Smooth muscle cell (in vitro differentiated cells): ENCODE measurements at regions not wholly inside any gene's neighbourhood (a gene's known extent, or its start where the extent isn't known, plus 50 kb on each side); places are given as distances from the start of the nearest gene placed in this dataset.

ENCODE experiments used
- DNase-seq: peaks from one replicate; lab custom pipeline; 2025; ENCODE audit not compliant: unreplicated experiment; lab: John Stamatoyannopoulos, UW
- H2AFZ ChIP-seq: fragments of 200-600 bp; sonication (generic); 2 replicates; pipeline ENCODE4 v1.6.0; 2016; ENCODE audit warnings: antibody characterized with exemption, low read depth, mild to moderate bottlenecking
- H3F3A ChIP-seq: fragments of 200-600 bp; sonication (generic); 2 replicates; pipeline ENCODE4 v1.6.0; 2017; ENCODE audit warnings: antibody characterized with exemption, low read depth
- H3K27ac ChIP-seq: fragments of 200-600 bp; sonication (generic); 2 replicates; pipeline ENCODE4 v1.5.1; 2016; ENCODE audit warnings: low read depth, mild to moderate bottlenecking
- H3K27me3 ChIP-seq: fragments of 200-600 bp; sonication (generic); 2 replicates; pipeline ENCODE4 v1.6.1; 2016; ENCODE audit warnings: low read depth, mild to moderate bottlenecking
- H3K36me3 ChIP-seq: fragments of 200-600 bp; sonication (generic); 2 replicates; pipeline ENCODE4 v1.5.1; 2016; ENCODE audit warnings: low read depth
- H3K4me1 ChIP-seq: fragments of 200-600 bp; sonication (generic); 2 replicates; pipeline ENCODE4 v1.5.1; 2016; ENCODE audit warnings: low read depth
- H3K4me2 ChIP-seq: fragments of 200-600 bp; sonication (generic); 2 replicates; pipeline ENCODE4 v1.6.0; 2016; ENCODE audit warnings: mild to moderate bottlenecking
- H3K4me3 ChIP-seq: fragments of 200-600 bp; sonication (generic); 2 replicates; pipeline ENCODE4 v1.5.1; 2016; ENCODE audit warnings: mild to moderate bottlenecking
- H3K79me2 ChIP-seq: fragments of 200-600 bp; sonication (generic); 2 replicates; pipeline ENCODE4 v1.6.0; 2016; ENCODE audit warnings: low read depth, mild to moderate bottlenecking
- H3K9ac ChIP-seq: fragments of 200-600 bp; sonication (generic); 2 replicates; pipeline ENCODE4 v1.6.0; 2016; ENCODE audit warnings: low read depth
- H3K9me3 ChIP-seq: fragments of 200-600 bp; sonication (generic); replicated peaks from 2 replicates; pipeline ENCODE4 v1.5.1; 2016; ENCODE audit warnings: low read depth
- H4K20me1 ChIP-seq: fragments of 200-600 bp; sonication (generic); 2 replicates; pipeline ENCODE4 v1.6.0; 2016; ENCODE audit warnings: low read depth
- WGBS: methylation state at CpG from one replicate; pipeline ENCODE4 v1.1.7; 2016; ENCODE audit warnings: low lambda C conversion rate; 5-methylcytosine and 5-hydroxymethylcytosine counted together
- TF ChIP-seq, protein P1 (sequence below): fragments of 200-600 bp; sonication (generic); IDR thresholded peaks from 2 replicates; pipeline ENCODE4 v1.5.1; 2017; ENCODE audit warnings: borderline replicate concordance, mild to moderate bottlenecking, antibody characterized with exemption; ENCODE audit not compliant: insufficient read depth, poor library complexity, severe bottlenecking

- Histone ChIP-seq H3K4me2 (no peak overlapping the region), H3K36me3 (no peaks in the 10 kb centered on the region), H3K4me3 (no peak overlapping the region), H4K20me1 (no peaks in the 10 kb centered on the region), H3F3A (no peaks in the 10 kb centered on the region), H3K9me3 (no peaks in the 10 kb centered on the region), H3K27ac (no peak overlapping the region), H2AFZ (no peak overlapping the region), H3K27me3 (no peaks in the 10 kb centered on the region), H3K4me1 (no peaks in the 10 kb centered on the region), H3K79me2 (no peaks in the 10 kb centered on the region), H3K9ac (no peak overlapping the region)
- no peak for DNase-seq
- TF ChIP-seq, protein P1, sequence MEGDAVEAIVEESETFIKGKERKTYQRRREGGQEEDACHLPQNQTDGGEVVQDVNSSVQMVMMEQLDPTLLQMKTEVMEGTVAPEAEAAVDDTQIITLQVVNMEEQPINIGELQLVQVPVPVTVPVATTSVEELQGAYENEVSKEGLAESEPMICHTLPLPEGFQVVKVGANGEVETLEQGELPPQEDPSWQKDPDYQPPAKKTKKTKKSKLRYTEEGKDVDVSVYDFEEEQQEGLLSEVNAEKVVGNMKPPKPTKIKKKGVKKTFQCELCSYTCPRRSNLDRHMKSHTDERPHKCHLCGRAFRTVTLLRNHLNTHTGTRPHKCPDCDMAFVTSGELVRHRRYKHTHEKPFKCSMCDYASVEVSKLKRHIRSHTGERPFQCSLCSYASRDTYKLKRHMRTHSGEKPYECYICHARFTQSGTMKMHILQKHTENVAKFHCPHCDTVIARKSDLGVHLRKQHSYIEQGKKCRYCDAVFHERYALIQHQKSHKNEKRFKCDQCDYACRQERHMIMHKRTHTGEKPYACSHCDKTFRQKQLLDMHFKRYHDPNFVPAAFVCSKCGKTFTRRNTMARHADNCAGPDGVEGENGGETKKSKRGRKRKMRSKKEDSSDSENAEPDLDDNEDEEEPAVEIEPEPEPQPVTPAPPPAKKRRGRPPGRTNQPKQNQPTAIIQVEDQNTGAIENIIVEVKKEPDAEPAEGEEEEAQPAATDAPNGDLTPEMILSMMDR: no peak
Measured at GRCh38 chr2:225140723-225141122, 98.5 kb upstream of the DOCK10 start.

DNA sequence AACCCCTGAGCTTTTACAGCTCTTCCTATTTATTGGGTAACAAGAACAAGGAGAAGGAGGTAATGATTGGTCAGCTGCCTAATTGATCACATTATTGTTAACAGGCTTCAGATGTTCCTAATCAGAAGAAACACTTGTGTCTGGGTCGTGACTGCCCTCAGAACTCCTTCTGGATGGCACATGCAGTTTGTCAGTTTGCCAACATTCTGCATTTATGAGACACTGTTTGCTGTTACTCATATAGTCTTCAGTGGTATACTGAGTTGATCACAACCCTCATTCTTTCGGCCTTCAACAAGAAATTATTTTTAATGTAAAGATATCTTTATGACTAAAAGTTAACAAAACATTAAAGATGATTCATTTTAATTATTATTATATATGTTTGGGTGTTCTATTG, 95.7 kb upstream of the DOCK10 start:
- H2AFZ ChIP-seq: no peak overlapping the region
- no peaks in the 10 kb centered on the region for H3F3A ChIP-seq
- 67% methylated on average over 2 of the region's 2 CpGs for WGBS
- no peaks in the 10 kb centered on the region for H3K9me3 ChIP-seq
- no peak overlapping the region for H3K27ac ChIP-seq
- H3K79me2 ChIP-seq: no peaks in the 10 kb centered on the region
- no peaks in the 10 kb centered on the region for H4K20me1 ChIP-seq
- TF ChIP-seq, protein P1: no peak
- DNase-seq: no peak
- H3K36me3 ChIP-seq: no peaks in the 10 kb centered on the region
- no peaks in the 10 kb centered on the region for H3K27me3 ChIP-seq
- no peak overlapping the region for H3K9ac ChIP-seq
- H3K4me1 ChIP-seq: no peaks in the 10 kb centered on the region
- no peak overlapping the region for H3K4me2 ChIP-seq
- H3K4me3 ChIP-seq: no peak overlapping the region

GRCh38 chr2:225136552-225136951, 94.3 kb upstream of the DOCK10 start:
- Histone ChIP-seq H2AFZ (no peak overlapping the region), H3K4me3 (no peak overlapping the region), H3K36me3 (no peaks in the 10 kb centered on the region), H4K20me1 (no peaks in the 10 kb centered on the region), H3K27ac (no peak overlapping the region), H3K9me3 (no peaks in the 10 kb centered on the region), H3K79me2 (no peaks in the 10 kb centered on the region), H3K4me1 (no peaks in the 10 kb centered on the region), H3F3A (no peaks in the 10 kb centered on the region), H3K9ac (no peak overlapping the region), H3K4me2 (no peak overlapping the region), H3K27me3 (no peaks in the 10 kb centered on the region)
- TF ChIP-seq, protein P1: no peak
- no peak for DNase-seq
- 82% methylated on average over 1 of the region's 1 CpG for WGBS

DNA sequence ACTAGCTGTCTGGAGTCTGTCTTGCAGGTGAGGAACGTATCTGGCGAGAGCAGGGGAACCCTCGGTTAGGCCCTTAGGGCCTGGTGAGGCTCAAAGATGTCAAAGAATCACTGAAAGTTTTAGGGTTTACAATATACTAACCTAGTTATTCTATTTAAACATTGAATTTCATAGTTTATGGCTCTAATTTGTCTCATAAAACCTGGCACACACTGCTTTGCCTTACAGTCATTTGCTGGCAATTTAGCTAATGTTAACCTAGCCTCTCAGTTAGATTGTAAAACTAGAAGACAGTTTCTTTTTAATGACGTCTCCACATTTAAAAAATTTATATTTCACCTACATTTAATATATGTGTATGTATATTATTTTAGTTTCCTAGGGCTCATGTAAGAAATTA, 89.6 kb upstream of the DOCK10 start:
- Histone ChIP-seq H2AFZ (no peak overlapping the region), H3K36me3 (no peaks in the 10 kb centered on the region), H3K4me1 (no peaks in the 10 kb centered on the region), H3K4me2 (no peak overlapping the region), H3F3A (no peaks in the 10 kb centered on the region), H3K9ac (no peak overlapping the region), H3K9me3 (no peaks in the 10 kb centered on the region), H4K20me1 (no peaks in the 10 kb centered on the region), H3K79me2 (no peaks in the 10 kb centered on the region), H3K27ac (no peak overlapping the region), H3K4me3 (no peak overlapping the region), H3K27me3 (no peaks in the 10 kb centered on the region)
- 87% methylated on average over 4 of the region's 4 CpGs for WGBS
- DNase-seq: no peak
- TF ChIP-seq, protein P1: no peak
